Lower leg skin (tissue), 4 donors: ENCODE measurements at regions not wholly inside any gene's neighbourhood (a gene's known extent, or its start where the extent isn't known, plus 50 kb on each side); places are given as distances from the start of the nearest gene placed in this dataset.

ENCODE experiments used
- DNase-seq, 2 donors: peaks; one replicate each; pipeline ENCODE4 v3.0.0-alpha.2; 2019; ENCODE audit warnings: low spot score in 2 of 2
- H3K4me3 ChIP-seq: fragments of 200-600 bp; sonication (generic); 2 replicates; pipeline ENCODE4 v1.5.1; 2017; ENCODE audit warnings: mild to moderate bottlenecking, low read depth; ENCODE audit not compliant: poor library complexity, severe bottlenecking
- CTCF ChIP-seq, 3 donors: fragments of 450-650 bp; IDR thresholded peaks; one replicate each; pipeline ENCODE4 v1.5.1; 2016; ENCODE audit warnings: antibody characterized with exemption in 3 of 3, mild to moderate bottlenecking in 3 of 3, moderate library complexity in 2 of 3
- POLR2A ChIP-seq, 2 donors: fragments of 450-650 bp; IDR thresholded peaks; one replicate each; pipeline ENCODE4 v1.6.1; 2016 to 2017; ENCODE audit warnings: antibody characterized with exemption in 2 of 2, mild to moderate bottlenecking in 1 of 2, moderate library complexity in 1 of 2
- WGBS, 2 donors: methylation state at CpG; one replicate each; pipeline ENCODE4 v1.1.5; 2018; 5-methylcytosine and 5-hydroxymethylcytosine counted together
- intact Hi-C: fragments of 100-400 bp; cut with DNase I; formaldehyde crosslinking; loops from one replicate; pipeline ENCODE4 v1.15.0; 2023; ENCODE audit warnings: low total_unique reads

- H3K4me3 ChIP-seq, result no peak overlapping the region
- DNase-seq, result no peak
- 91 to 93% methylated on average over 3 of the region's 3 CpGs for WGBS, 2 donors
- TF ChIP-seq POLR2A (IDR thresholded peaks at IDR 0.05) (no peak), CTCF (IDR thresholded peaks at IDR 0.05) (no peak)
- intact Hi-C loops, result no loop called here
Measured at GRCh38 chr4:81564025-81564424, 92.3 kb upstream of the RASGEF1B start.

GRCh38 chr4:81562093-81562492, 90.4 kb upstream of the RASGEF1B start:
- intact Hi-C loops, result no loop called here
- DNase-seq, result no peak
- WGBS, 2 donors, result 78 to 89% methylated on average over 1 of the region's 1 CpG
- TF ChIP-seq POLR2A (IDR thresholded peaks at IDR 0.05) (no peak), CTCF (IDR thresholded peaks at IDR 0.05) (no peak)
- no peak overlapping the region for H3K4me3 ChIP-seq

- H3K4me3 ChIP-seq, result no peak overlapping the region
- no peak for DNase-seq
- TF ChIP-seq CTCF (IDR thresholded peaks at IDR 0.05) (no peak), POLR2A (IDR thresholded peaks at IDR 0.05) (no peak)
- intact Hi-C loops, result no loop called here
Measured at GRCh38 chr4:81557306-81557705, 85.6 kb upstream of the RASGEF1B start.

GRCh38 chr4:81555489-81555888, 83.8 kb upstream of the RASGEF1B start:
- intact Hi-C loops, result no loop called here
- 20 to 34% methylated on average over 3 of the region's 3 CpGs for WGBS, 2 donors
- no peak for DNase-seq
- TF ChIP-seq CTCF (IDR thresholded peaks at IDR 0.05) (no peak), POLR2A (IDR thresholded peaks at IDR 0.05) (no peak)
- no peak overlapping the region for H3K4me3 ChIP-seq

GRCh38 chr4:81552086-81552485, 80.4 kb upstream of the RASGEF1B start:
- WGBS, 2 donors, result 77 to 82% methylated on average over 1 of the region's 1 CpG
- no peak for DNase-seq
- intact Hi-C loops, result no loop called here
- no peak for TF ChIP-seq CTCF (IDR thresholded peaks at IDR 0.05)
- no peak for TF ChIP-seq POLR2A (IDR thresholded peaks at IDR 0.05)
- no peak overlapping the region for H3K4me3 ChIP-seq

- no peak for DNase-seq
- no peak overlapping the region for H3K4me3 ChIP-seq
- intact Hi-C loops, result no loop called here
- 42 to 43% methylated on average over 5 of the region's 5 CpGs for WGBS, 2 donors
- TF ChIP-seq CTCF (IDR thresholded peaks at IDR 0.05) (no peak), POLR2A (IDR thresholded peaks at IDR 0.05) (no peak)
Measured at GRCh38 chr4:81550388-81550859, 78.7 kb upstream of the RASGEF1B start.
